ENCODE measurements at regions not wholly inside any gene's neighbourhood (a gene's known extent, or its start where the extent isn't known, plus 50 kb on each side); places are given as distances from the start of the nearest gene placed in this dataset.
"Not testable (repeated sequence)": the region's sequence is repeated elsewhere in the genome, so short reads cannot be mapped to it uniquely, and the experiment has no call there.

- not testable (repeated sequence) for TF ChIP-seq CTCF (IDR thresholded peaks at IDR 0.05); EZH2 (IDR thresholded peaks at IDR 0.05; ENCODE audit: borderline replicate concordance, insufficient read depth, low read depth, low read length, poor library complexity, severe bottlenecking)
These were observed 93.5 kb upstream of the HSFY2 start for GRCh38 chrY:18866887-18867551.
